HG03135 (cell line): ENCODE measurements at regions not wholly inside any gene's neighbourhood (a gene's known extent, or its start where the extent isn't known, plus 50 kb on each side); places are given as distances from the start of the nearest gene placed in this dataset.

Experiments used
- ATAC-seq: cut with Tn5 transposase; IDR thresholded peaks from one replicate; pipeline ENCODE4 v1.9.1; 2021; ENCODE audit warnings: mild to moderate bottlenecking, moderate library complexity; ENCODE audit not compliant: unreplicated experiment

GRCh38 chr3:18501679-18502343, 76.7 kb upstream of the SATB1 start:
- no peak for ATAC-seq

GRCh38 chr3:18500322-18500721, 75.2 kb upstream of the SATB1 start:
- ATAC-seq = no peak

GRCh38 chr3:18499301-18499700, 74.2 kb upstream of the SATB1 start:
- ATAC-seq = no peak

- no peak for ATAC-seq
These were observed 69.1 kb upstream of the SATB1 start for GRCh38 chr3:18494251-18494650.

- ATAC-seq = no peak
These were observed 64.8 kb upstream of the SATB1 start for GRCh38 chr3:18489939-18490338.

GRCh38 chr3:18483226-18483625, 58.1 kb upstream of the SATB1 start:
- no peak for ATAC-seq

GRCh38 chr3:18481946-18482548, 56.9 kb upstream of the SATB1 start:
- no peak for ATAC-seq

- no peak for ATAC-seq
These were observed 52.5 kb upstream of the SATB1 start for GRCh38 chr3:18477620-18478019.
